Naive thymus-derived CD8-positive, alpha-beta T cell (primary cell): ENCODE measurements at regions not wholly inside any gene's neighbourhood (a gene's known extent, or its start where the extent isn't known, plus 50 kb on each side); places are given as distances from the start of the nearest gene placed in this dataset.

Experiments
- ATAC-seq, 2 donors: fragments of 150-1000 bp; cut with Tn5 transposase in 1 of 2; sonication (Bioruptor Pico), chemical (Tn5 transposase) in 1 of 2; 1 replicate in 1 of 2; 2 replicates in 1 of 2; pipeline ENCODE4 v1.10.0; 2021; ENCODE audit warnings: mild to moderate bottlenecking in 2 of 2, moderate library complexity in 2 of 2
- POLR2A ChIA-PET: fragments of 350-600 bp; sonication (Branson Sonifier 250); formaldehyde crosslinking; loops from one replicate; lab custom pipeline; 2021; ENCODE audit warnings: antibody characterized with exemption; lab: Charles Lee
- DNase-seq, 10 donors: peaks; one replicate each; pipeline versions ENCODE4 v3.0.0 to v3.0.0-alpha.2; 2020 to 2022
- H3K27ac Mint-ChIP-seq, 10 donors: one replicate each; pipeline ENCODE4 v1.8.0; 2020 to 2022; ENCODE audit warnings: mild to moderate bottlenecking in 10 of 10, mixed read lengths in 10 of 10, moderate library complexity in 4 of 10, inconsistent platforms in 1 of 10
- H3K27me3 Mint-ChIP-seq, 5 donors: one replicate each; pipeline ENCODE4 v1.8.0; 2021 to 2022; ENCODE audit warnings: mixed read lengths in 5 of 5
- H3K36me3 Mint-ChIP-seq, 3 donors: one replicate each; pipeline ENCODE4 v1.8.0; 2020 to 2022; ENCODE audit warnings: mixed read lengths in 3 of 3, mild to moderate bottlenecking in 2 of 3, inconsistent platforms in 1 of 3
- H3K4me1 Mint-ChIP-seq, 4 donors: one replicate each; pipeline ENCODE4 v1.8.0; 2021 to 2022; ENCODE audit warnings: mixed read lengths in 4 of 4
- H3K4me3 Mint-ChIP-seq, 10 donors: one replicate each; pipeline ENCODE4 v1.8.0; 2020 to 2022; ENCODE audit warnings: mild to moderate bottlenecking in 10 of 10, mixed read lengths in 10 of 10, moderate library complexity in 6 of 10, inconsistent platforms in 1 of 10
- H3K9me3 Mint-ChIP-seq, 9 donors: one replicate each; pipeline ENCODE4 v1.8.0; 2020 to 2022; ENCODE audit warnings: mixed read lengths in 9 of 9, mild to moderate bottlenecking in 3 of 9, inconsistent platforms in 1 of 9, moderate library complexity in 1 of 9

DNA sequence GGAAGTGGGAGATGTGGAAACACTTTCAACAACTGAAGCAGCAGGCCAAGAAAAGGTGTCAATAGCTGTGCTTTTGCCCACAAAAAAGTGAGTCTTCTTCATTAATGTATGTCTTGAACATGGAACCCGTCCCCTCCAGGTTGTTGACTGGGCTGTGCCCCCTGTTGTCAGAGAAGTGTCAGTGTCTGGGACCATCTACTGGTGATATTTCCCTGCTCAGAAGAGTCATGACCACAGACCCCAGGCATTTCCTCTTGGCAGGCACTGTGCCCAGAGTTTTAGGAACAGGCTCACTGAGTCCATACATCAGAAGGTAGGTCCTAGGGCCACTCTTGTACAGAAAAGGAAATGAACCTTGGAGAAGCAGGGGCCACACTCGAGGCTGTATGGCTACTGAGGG, 54.8 kb upstream of the LARS2 start:
- no peak overlapping the region for H3K27ac Mint-ChIP-seq
- peaks cover 10 to 30% (median 24%) of the 10 kb centered on the region in 5 donors for H3K27me3 Mint-ChIP-seq
- H3K9me3 Mint-ChIP-seq: no peaks in the 10 kb centered on the region
- DNase-seq: no peak
- no peak overlapping the region for H3K4me3 Mint-ChIP-seq
- H3K4me1 Mint-ChIP-seq: peaks cover 0 to 13% (median 7%) of the 10 kb centered on the region in 4 donors
- no peak for ATAC-seq
- no peaks in the 10 kb centered on the region for H3K36me3 Mint-ChIP-seq
- POLR2A ChIA-PET: no interaction called here

DNA sequence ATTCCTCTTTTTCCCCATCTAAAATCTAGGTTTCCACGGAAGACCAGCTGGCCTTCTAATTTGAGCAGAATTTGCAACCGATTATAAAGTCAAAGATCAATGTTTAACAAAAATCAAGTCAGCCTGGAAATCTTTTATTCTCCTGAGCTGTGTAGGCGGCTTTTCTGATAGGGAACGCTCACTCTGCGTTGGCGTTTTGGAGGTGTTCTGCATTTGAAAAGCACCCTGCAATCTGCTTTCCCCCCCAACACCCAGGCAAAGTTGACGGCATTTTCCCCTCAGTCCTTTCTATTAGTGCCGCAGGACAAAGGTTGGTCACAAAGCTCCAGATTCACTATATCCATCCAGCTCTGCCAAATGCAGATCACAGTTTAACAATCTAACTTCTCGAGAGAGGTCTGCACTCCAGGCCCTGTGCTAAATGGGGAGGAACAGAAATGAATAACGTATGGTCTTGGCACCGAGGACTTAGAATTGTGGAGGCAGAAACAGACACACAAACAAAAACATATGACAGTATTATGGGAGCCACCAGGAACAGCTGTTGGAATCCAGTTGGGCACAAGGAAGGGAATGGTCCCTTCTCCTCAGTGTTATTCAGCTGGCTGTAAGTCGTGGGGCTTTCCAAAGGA, 50.4 kb upstream of the LARS2 start:
- Mint-ChIP-seq H3K27ac (no peak overlapping the region), H3K36me3 (no peaks in the 10 kb centered on the region), H3K4me3 (no peak overlapping the region), H3K9me3 (no peaks in the 10 kb centered on the region), H3K27me3 (peaks cover 4 to 30% (median 20%) of the 10 kb centered on the region in 5 donors), H3K4me1 (no peaks in the 10 kb centered on the region)
- POLR2A ChIA-PET: interaction anchor here (0.6 kb wide), 1 partner anchor 9 kb away, joined by 6 read pairs; no protein-coding TSS in a partner anchor
- DNase-seq (no peak), ATAC-seq (no peak)
